NCI-H2171 treated with DMSO at 0.1 percent for 48 hours (cell line): ENCODE measurements at regions not wholly inside any gene's neighbourhood (a gene's known extent, or its start where the extent isn't known, plus 50 kb on each side); places are given as distances from the start of the nearest gene placed in this dataset.
"Not testable (repeated sequence)": the region's sequence is repeated elsewhere in the genome, so short reads cannot be mapped to it uniquely, and the experiment has no call there.

Source experiments
- DNase-seq: peaks from one replicate; lab custom pipeline; 2025; lab: John Stamatoyannopoulos, UW

GRCh38 chr19:28436320-28436719, 776.6 kb downstream of the UQCRFS1 start:
- no peak for DNase-seq

GRCh38 chr19:28435551-28436271, 777.2 kb downstream of the UQCRFS1 start:
- no peak for DNase-seq

DNA sequence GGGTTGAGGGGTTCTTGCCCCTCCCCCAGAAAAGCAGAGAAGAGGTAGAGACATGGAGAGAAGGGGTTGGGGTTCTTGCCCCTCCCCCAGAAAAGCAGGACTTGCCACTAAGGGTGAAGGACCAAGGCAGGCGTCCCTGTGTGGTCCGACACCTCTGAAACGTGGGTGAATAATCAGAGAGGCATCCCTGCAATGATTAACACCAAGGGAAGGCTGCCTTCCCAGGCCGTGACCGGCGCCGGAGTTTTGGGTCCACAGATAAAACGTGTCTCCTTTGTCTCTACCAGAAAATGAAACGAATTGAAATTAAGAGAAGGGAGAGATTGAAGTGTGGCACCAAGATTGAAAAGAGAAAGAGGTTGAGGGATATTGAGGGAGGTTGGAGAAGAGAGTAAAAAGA, 778.2 kb downstream of the UQCRFS1 start:
- DNase-seq: not testable (repeated sequence)

GRCh38 chr19:28434365-28434764, 778.6 kb downstream of the UQCRFS1 start:
- DNase-seq: not testable (repeated sequence)

DNA sequence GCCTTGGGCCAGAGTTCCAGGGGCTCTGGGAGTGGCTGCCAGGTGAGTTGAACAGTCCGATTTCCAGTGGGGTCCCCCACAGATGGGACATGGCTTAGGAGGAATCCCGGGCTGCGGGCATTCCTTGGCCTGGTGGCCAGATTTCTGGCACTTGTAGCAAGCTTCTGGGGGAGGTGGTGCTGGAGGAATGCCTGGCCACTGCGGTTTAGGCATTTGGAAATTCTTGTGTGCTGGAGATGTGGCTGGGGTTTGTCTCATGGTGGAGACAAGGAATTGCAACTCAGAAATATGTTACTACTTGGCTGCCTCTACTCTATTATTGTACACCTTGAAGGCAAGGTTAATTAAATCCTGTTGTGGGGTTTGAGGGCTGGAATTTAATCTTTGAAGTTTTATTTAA, 779.8 kb downstream of the UQCRFS1 start:
- not testable (repeated sequence) for DNase-seq

GRCh38 chr19:28430214-28430613, 782.7 kb downstream of the UQCRFS1 start:
- DNase-seq: no peak

DNA sequence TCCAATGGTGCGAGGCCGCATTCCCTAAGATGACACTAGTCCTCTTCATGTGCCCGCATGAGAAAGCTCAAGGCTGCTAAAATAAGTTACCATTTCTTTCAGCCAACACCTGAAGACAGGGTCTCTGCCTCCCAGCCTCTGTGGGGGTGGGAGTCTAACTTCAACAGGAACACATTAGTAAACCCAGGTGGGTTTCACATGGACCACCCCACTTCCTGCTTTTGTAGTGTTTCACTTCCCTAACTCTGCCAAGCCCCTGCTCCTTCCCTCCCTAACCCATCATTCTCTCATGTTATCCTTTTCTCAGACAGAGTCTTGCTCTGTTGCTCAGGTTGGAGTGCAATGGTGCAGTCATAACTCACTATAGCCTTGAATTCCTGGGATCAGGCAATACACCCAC, 783.6 kb downstream of the UQCRFS1 start:
- no peak for DNase-seq

GRCh38 chr19:28428663-28429348, 784.1 kb downstream of the UQCRFS1 start:
- DNase-seq: no peak

- no peak for DNase-seq
Observed at GRCh38 chr19:28427376-28428083, 785.4 kb downstream of the UQCRFS1 start.

- no peak for DNase-seq
Observed at GRCh38 chr19:28426730-28427225, 786.2 kb downstream of the UQCRFS1 start.

- DNase-seq: no peak
Observed at GRCh38 chr19:28426110-28426729, 786.7 kb downstream of the UQCRFS1 start.

GRCh38 chr19:28425046-28425931, 787.7 kb downstream of the UQCRFS1 start:
- no peak for DNase-seq

GRCh38 chr19:28424662-28425045, 788.3 kb downstream of the UQCRFS1 start:
- no peak for DNase-seq

DNA sequence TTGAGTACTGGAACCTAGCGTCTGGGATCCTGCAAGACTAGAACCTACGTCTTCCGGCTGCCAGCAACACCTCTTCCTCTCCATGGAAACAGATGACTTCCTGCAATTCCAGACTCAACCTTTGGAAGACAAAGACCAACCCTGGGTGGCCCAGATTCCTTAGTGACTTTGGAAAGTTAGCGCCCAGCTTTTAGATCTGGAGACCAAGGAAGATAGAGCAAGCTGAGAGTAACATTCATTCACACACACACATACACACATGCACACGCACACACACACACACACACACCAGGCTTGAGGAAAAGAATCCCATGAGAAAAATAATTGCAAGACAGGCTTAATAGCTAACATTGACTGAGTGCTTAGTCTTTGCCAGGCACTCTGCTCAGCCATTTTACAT, 788.9 kb downstream of the UQCRFS1 start:
- DNase-seq: no peak

GRCh38 chr19:28422791-28423650, 789.9 kb downstream of the UQCRFS1 start:
- no peak for DNase-seq

GRCh38 chr19:28422046-28422445, 790.9 kb downstream of the UQCRFS1 start:
- DNase-seq: no peak

DNA sequence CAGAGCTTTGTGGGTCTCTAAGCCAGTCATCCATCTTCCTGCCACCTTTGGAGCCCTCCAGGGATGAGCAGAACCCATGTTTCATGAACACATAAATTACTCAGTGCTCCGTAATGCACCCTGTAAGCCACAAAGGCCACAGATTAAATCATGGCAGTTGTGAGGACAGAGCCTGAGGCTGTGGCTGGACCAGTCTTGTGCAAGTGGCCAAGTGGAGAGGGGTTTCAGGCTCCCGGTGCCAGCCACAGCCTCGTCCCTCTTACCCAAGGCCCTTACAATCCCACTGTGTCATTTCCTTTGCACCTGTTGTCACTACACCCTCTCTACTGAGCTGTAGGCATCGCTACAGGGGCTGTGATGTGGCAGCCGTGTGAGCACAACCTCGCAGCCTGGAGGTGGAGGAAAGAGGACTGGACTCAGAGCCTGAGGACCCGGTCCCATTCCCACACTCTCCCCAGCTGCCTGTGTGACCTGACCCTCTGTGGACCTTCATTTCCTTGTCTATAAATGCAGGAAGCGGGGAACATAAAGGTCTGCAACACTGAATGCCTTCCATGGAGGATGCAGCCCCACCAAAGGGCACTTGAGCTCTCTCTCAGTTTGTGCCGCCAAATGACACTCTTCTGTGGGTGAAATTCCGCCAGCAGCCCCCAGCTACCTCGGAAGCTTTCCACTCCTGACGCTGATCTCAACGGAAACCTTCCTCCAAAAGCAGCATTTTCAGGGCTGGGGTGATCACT, 792.0 kb downstream of the UQCRFS1 start:
- no peak for DNase-seq

- DNase-seq: no peak
Observed at GRCh38 chr19:28419312-28419711, 793.6 kb downstream of the UQCRFS1 start.

GRCh38 chr19:28417361-28417760, 795.6 kb downstream of the UQCRFS1 start:
- no peak for DNase-seq

DNA sequence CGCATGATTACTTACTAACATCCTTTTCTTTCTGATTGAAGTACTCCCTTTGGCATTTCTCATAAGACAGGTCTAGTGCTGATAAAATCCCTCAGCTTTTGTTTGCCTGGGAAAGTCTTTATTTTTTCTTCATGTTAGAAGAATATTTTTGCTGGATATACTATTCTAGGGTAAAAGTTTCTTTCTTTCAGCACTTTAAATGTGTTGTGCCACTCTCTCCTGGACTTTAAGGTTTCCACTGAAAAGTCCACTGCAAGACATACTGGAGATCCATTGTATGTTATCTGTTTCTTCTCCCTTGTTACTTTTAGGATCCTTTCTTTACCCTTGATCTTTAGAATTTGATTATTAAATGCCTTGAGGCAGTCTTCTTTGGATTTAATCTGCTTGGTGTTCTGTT, 796.7 kb downstream of the UQCRFS1 start:
- DNase-seq: no peak
